CD1c-positive myeloid dendritic cell (primary cell): ENCODE measurements at regions not wholly inside any gene's neighbourhood (a gene's known extent, or its start where the extent isn't known, plus 50 kb on each side); places are given as distances from the start of the nearest gene placed in this dataset.
A peak's percentile ranks its signal among the peaks of the same experiment; 100 is the strongest.

Experiments
- DNase-seq: peaks from one replicate; pipeline ENCODE4 v3.0.0-alpha.2; 2016; ENCODE audit errors: extremely low spot score

DNA sequence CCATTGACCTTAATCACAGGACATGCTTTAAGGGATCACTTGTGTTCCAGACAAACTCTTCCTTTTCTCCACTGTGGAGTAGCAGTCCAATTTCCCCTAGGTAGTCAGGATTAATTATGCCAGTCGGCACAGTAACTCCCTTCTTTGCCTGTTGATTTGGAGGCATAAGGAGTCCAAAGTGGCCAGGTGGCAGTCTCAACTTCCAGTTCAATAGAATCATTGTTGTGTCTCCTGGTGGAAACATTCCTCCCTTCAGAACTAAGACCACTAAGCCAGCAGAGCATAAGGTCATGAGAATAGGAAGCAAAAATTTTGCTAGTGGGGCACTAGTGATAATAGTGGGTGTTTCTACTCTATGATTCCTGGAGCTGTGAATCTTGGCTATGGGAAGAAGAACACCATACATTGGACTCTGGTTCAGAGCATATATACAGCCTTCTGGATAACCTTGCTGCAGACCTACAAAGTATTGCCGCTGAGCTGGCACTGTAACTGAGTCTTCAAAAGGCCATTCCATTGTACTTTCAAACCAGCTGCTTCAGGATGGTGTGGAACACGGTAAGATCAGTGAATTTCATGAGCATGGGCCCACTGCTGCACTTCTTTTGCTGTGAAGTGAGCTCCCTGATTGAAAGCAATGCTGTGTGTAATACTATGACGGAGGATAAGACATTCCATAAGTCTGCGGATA lies 147.3 kb upstream of the MAX start:
- no peak for DNase-seq

DNA sequence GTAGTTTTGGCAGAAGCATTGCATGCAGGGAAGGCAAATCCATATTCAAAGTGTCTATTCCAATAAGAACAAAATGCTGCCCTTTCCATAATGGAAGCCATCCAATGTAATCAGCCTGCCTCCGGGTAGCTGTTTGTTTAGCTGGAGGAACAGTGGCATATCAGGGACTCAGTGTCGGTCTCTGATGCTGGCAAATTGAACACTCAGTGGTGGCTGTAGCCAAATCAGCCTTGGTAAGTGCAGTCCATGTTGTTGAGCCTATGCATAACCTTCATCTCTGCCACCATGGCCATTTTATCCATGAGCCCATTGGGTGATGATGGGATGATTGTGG lies 147.8 kb upstream of the MAX start:
- no peak for DNase-seq

DNA sequence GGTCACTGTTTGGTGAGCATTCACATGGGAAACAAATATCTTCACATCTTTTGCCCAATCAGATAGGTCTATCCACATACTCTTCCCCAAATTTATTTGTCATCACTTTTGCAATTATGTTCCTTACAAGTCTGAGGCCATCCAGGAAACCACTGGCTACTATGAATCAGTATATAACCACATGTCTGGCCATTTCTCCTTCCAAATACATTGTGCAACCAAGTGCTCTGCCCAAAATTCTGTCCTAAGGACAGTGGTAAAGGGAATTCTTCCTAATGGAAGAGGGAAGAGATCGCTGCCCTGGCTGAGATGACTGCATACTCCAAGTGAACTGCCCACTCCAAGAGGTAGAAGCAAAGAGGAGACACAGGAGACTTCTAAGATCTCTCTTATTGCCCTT lies 148.9 kb upstream of the MAX start:
- peak; percentile 57 for DNase-seq

GRCh38 chr14:65252482-65253255 lies 150.4 kb upstream of the MAX start:
- no peak for DNase-seq

DNA sequence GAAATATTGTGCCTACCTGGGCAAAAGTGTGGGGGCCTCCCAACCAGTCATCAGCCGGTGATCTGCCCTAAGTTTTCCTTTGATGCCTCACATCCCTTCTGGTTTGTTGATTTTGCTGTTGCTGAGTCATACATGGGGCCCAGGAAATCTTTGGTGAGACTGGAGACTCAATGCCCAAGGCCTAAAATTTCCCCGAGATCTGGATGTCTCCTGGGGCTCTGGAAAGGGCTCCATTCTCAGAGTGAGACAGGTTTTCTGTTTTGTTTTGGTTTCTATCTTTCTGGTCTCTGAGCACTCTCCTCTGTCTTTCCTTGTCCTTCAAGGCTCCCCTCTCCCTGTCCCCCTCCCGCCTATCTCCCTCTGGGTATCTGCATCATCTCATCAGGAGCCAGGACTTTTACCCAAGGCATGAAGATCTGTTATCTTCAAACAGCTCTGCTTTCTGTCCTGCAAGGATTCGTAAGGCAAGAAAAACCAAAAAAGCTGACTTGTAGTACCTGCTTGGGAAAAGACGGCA lies 152.8 kb upstream of the MAX start:
- DNase-seq = no peak

DNA sequence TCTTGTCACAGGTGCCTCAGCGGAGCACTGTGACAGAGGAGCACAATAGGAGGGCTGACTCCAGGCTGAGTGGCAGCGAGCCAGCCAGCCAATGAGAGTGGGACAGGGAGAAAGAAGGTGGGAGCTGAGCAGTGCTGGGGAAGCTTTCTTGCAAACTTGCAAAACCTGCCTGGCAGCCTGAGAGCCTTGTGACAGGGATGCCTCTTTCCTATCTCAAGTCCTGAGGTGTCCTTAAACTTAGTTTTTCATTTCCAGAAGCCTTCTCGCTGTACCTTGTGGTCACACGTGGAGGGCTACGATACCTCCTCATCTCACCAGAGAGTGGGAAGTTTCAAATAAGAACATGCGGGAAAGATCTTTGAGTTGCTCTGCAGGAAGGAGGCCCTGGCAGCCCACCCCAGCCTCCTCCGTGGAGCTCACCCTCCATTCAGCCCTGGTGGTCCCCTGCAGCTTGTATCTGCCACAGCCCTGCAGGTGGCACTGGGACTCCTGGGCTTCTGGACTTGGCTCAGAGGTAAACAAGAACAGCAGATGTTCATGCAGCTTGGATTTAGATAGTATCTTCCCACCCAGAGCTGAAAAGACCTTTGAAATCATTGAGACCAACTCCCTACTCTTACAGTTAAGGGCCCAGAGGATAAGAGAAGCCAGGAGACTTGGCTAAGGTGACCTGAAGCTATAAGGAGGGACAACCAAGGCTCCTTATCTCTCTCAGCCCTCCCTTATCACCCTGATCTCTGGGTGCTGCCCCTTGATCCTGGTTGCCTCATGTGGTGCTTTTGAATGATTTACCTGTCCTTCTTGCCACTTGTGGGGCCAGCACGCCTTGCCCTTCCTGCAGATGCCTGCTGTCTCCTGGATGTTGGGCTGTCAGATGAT lies 153.5 kb upstream of the MAX start:
- no peak for DNase-seq

DNA sequence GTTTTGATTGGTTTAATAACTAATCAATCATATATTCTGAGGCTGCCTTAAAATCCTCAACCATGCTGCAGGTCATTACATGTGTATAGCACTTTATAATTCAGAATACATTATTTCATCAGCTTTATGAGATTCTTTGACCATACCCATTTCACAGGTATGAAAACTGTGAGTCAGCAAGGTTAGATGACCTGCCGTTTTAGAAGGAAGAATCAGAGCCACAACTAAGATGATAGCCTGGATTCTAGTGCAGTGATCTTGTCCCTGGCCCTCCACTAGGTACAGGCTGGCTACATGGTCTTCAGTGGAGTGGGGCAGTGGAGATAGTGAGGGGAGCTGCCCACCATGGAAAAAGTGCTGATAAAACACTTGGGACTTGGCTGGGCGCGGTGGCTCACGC lies 154.4 kb upstream of the MAX start:
- no peak for DNase-seq

GRCh38 chr14:65257425-65257824 lies 155.1 kb upstream of the FUT8 start:
- no peak for DNase-seq

DNA sequence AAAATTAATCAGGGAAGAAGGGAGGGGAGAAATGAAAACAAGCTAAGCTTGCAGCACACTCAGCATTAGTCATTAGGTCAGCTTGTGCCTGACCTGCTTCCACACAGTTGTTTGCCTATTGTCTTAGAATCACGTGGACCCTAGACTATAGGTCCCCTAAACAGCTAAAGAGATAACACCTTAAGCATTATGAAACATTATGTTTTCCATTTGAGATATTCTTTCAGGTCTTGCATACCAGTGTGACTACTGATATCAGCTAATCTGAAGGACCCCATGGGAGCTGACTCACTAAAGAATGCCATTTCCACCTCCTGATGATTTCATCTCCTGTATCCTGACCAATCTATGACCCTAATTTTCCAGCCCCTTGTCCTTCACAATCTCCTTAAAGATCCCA lies 154.1 kb upstream of the FUT8 start:
- no peak for DNase-seq

DNA sequence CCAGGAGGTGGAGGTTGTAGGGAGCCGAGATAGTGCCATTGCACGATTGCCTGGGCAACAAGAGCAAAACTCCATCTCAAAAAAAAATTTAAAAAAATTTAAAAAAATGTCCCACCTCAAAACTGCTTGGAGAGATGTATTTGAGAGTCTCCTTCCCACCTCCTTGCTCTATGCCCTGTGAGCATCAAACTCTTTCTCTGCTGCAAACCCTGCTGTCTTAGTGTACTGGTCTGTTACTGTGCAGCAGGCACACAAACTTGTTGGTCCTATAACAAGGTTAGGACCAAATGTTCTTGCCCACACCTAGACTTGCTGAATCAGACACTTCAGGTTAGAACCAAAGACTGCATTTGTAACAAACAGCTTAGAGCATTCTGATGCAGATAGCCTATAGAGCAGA lies 153.5 kb upstream of the FUT8 start:
- no peak for DNase-seq

GRCh38 chr14:65260786-65261185 lies 151.7 kb upstream of the FUT8 start:
- no peak for DNase-seq

- no peak for DNase-seq
These were observed 151.1 kb upstream of the FUT8 start for GRCh38 chr14:65261425-65261920.

DNA sequence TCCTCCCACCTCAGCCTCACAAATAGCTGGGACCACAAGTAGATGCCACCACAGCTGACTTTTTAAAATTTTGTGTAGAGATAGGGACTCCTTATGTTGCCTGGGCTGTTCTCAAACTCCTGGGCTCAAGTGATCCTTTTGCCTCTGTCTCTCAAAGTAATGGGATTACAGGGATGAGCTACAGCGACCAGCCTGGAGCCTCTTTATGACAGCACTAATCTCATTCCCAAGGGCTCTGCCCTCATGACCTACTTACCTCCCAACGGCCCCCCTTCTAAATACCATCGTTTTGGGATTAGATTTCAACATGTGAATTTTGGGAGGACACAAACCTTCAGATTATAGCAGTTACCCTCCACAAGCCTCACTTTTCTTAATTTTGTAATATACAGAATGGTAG lies 150.6 kb upstream of the FUT8 start:
- no peak for DNase-seq

DNA sequence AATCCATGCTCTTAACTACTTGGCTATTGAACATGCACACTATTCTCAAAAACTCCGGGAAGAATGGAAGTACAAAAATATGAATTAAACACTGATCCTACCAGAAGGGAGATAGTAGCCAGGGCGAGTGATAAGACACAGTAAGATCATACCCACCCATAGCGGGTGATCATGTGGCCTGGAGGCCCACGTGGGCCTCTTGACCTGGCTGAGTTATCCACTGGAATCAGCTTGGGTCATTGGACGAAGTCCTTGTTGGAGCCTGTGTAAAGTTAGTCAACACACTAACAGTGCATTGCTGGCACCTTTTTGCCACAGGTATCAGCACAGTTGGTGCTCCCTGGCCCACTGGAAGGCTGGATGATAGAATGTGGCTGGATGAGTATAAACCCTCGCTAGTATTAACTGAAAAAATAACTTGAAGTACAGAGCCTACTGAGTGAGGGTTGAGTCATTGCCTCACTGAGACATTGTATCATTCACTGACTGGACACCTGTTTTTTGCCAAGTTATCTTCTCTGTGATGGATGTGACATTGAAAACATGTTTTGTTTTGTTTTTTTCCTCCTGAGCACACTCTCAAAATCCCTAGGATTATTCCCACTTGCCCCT lies 149.2 kb upstream of the FUT8 start:
- no peak for DNase-seq

GRCh38 chr14:65267856-65268255 lies 144.7 kb upstream of the FUT8 start:
- DNase-seq = no peak

DNA sequence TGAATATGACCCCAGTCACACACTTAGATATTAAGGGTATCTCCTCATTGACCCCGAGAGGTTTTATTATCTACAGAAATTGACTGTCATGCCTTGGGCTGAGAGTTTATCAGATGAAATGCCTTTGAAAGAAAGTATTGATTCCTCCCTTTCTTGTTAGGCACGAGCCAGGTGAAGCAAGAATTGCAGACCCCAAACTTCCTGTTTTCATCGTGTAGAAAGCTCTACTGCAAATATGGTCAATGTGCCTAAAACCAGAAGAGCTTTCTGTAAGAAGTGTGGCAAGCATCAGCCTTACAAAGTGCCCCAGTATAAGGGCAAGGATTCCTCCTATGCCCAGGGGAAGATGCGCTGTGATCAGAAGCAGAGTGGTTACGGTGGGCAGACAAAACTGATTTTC lies 143.9 kb upstream of the FUT8 start:
- DNase-seq = no peak

DNA sequence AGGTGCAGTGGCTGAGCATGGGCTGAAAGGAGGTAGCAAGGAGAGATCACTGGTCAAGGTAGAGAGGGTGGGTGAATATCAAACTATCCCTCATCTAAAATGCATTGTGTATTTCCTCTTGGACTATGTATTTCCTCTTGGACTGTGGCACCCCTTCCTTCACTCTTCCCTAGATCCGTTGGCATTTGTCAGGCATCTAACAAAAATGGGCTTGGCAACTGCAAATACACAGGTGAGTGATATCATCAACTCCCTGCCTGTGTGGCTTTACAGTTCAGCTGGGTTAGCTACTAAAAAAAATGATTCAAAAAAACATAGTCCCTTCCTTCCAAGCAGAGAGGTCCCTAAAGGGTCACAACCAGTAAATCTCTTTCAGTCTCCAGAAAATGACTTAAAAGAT lies 142.8 kb upstream of the FUT8 start:
- no peak for DNase-seq

DNA sequence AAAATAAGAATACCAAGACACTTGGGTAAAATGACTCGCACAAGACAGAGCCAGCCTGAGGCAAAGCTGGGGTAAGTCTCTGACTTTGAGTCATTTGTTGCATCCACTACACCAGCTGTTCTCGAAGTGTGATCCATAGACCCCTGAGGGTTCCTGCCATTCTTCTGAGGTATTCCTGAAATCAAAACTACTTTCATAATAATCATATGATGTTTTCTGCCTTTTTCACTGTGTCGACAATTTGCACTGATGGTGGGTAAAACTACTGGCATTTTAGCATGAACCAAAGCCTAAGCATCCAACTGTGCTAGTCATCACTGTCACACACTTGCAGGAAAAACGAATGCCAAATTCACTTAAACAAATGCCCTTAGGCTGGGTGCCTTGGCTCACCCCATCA lies 135.5 kb upstream of the FUT8 start:
- DNase-seq = no peak

GRCh38 chr14:65277580-65278270 lies 134.8 kb upstream of the FUT8 start:
- no peak for DNase-seq

- no peak for DNase-seq
These were observed 133.9 kb upstream of the FUT8 start for GRCh38 chr14:65278589-65278988.

GRCh38 chr14:65279510-65279909 lies 133.0 kb upstream of the FUT8 start:
- no peak for DNase-seq
